Tongue (tissue), 1 donor: ENCODE measurements at regions not wholly inside any gene's neighbourhood (a gene's known extent, or its start where the extent isn't known, plus 50 kb on each side); places are given as distances from the start of the nearest gene placed in this dataset.
"Not testable (repeated sequence)": the region's sequence is repeated elsewhere in the genome, so short reads cannot be mapped to it uniquely, and the experiment has no call there.

ENCODE experiments used
- DNase-seq: peaks from one replicate; pipeline ENCODE4 v3.0.0-alpha.2; 2015

DNA sequence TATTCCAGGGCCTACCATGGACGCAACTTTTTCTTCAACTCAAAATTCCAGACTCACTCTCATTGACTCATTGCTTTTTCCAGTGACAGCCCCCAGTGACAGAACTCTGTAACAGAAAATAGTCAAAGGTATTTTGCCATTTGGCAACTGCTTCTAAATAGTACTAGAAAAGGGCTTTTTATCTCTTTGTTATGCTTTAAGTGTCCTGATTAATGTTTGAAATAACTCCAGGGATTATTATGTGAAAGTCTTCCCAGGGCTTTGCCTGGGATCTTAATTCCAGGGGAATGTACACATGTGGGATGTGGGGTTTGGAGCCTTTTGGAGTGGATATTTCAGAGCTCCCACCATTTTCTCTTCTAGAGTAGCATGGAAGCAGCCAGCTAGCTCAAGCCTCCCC is 198.8 kb downstream of the KCNS3 start:
- DNase-seq: no peak

- DNase-seq: no peak
Measured at GRCh38 chr2:18074476-18074875, 196.0 kb downstream of the KCNS3 start.

- DNase-seq: peak; percentile 39
Measured at GRCh38 chr2:18073601-18074000, 195.1 kb downstream of the KCNS3 start.

DNA sequence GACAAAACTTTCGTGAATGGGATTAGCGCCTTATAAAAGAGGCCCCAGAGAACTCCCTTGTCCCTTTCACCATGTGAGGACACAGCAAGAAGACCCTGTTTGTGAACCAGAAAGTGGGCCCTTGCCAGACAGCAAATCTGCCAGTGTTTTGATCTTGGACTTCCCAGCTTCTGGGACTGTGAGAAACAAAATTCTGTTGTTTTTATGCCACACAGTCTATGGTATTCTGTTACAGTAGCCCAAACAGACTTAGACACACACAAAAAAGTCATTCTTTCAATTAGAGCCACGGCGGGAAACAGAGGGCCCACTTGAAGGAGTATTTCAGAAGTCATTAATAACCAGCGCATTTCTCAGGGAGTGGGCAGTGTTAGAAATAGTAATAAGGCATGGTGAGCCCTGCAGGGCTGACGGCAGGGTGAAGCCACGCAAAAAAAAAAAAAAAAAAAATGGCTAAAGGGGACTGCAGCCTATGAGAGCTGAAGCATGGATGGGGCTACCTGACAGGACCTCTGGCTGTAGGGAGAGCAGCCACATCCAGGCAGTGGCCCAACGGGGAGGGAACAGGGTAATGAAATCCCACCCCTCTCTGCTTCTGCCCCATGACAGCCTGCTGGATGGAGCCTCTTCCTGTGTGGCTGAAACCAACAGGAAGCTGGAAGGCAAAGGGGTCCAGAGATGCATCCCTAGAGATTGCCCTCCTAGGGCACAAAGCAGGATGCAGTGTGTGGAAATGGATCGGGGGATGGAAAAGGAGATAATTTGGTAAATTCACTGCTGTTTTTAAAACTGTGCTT is 189.3 kb downstream of the KCNS3 start:
- peak; percentile 54 for DNase-seq

DNA sequence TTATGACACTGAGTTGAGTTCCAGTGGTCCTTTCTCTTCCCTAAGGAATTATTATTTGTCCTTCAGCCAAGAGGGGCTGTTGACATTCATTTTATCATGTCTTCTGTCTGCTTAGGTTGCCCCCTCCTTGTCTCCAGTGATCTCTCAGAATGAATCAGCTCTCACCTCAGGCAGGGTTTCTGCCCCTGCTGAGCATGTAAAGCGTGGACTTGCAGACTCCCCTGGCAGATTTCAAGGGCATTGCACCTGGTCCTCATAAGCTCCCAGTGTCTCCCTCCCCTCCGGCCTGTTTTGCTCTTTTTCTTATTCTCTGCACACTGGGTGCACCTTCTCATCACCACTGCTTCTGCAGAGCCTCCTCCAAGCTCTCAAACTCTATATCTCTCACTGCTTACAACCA is 188.4 kb downstream of the KCNS3 start:
- no peak for DNase-seq

DNA sequence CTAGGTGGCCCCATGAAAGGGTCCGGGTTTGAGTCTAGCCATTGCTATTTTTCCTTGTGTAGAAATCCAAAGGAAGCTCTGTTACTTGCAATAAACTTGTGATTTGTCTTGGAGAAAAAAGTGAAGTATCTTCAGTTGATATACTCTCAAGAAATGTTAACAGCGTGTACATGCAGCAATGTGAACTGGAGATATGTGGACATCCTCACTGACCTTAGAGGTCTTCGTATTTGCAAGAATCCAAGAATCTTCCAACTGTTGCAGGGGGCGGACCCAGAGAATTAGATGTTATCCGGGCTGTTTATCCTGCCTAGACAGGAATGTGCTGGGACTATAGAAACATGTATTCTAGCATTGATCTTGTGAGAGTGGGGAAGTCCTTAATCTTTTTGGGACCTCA is 187.6 kb downstream of the KCNS3 start:
- DNase-seq: no peak

- peak; percentile 28 for DNase-seq
Measured at GRCh38 chr2:18065249-18065648, 186.8 kb downstream of the KCNS3 start.

DNA sequence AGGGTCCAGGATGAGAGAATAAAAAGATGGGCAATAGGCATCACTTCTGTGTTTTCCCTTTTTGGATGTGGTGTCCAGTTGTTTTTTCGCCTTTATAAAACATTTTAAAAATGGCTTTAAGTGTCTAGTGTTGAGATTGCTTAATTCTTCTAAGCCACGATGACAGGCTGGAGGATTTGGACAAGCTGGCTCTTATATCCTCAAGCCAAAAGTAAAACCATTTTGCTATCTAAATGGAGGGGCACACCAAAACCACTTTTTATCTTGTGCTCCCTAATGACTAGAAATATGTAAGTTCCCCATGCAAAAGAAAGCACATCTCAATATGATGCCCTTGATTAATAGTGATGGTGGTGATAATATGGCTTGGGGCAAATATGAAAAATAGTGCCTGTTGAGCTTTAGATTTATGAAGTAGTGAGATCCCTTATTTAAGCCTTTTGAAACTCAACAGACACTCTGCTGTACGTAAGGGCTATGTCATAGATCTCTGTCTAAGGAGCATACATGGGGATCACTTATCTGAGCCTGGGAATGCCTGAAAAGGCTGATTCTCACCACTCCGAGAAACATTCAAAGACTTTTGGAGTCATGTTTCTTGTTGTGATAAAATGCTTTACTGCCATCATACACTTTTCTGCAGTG is 185.5 kb downstream of the KCNS3 start:
- DNase-seq: peak; percentile 46

GRCh38 chr2:18062892-18063291 is 184.4 kb downstream of the KCNS3 start:
- peak; percentile 48 for DNase-seq

DNA sequence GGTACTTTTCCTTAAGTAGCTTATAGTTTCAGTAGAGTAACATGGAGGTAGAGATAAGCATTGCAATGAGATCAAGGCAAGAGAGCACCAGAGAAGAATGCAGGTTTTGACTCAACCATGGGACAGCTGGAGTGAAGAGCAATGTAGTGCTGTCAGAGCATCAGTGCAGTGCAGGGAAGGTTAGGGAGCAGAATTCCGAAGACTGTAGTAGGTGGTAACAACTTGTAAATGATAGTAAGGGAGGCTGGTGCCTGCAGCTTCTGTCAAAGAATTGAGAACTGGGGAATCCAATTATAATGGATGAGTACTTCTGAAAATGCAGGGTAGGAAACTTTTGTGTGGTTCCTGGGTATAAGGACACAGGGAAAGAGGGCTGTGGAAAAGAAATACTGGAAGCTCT is 183.2 kb downstream of the KCNS3 start:
- DNase-seq: no peak

GRCh38 chr2:18057657-18058056 is 179.2 kb downstream of the KCNS3 start:
- no peak for DNase-seq

DNA sequence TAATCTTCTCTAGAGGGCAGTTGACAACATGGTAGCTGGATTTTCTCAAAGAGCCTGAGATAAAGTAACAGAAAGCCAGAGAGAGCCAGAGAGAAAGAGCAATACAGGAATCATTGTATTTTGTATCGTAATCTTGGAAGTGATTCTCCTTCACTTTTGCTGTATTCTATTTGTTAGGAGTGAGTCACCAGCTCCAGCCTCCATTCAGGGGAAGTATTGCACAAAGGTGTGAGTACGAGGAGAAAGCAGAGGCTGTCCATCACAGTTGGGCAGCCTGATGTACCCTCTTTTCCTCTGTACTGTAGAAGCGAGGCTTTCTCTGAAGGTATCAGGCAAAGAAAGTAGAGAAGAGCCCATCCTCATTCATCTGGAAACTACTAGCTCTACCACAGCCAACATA is 176.8 kb downstream of the KCNS3 start:
- no peak for DNase-seq

- DNase-seq: no peak
Measured at GRCh38 chr2:18050001-18050400, 171.5 kb downstream of the KCNS3 start.

- no peak for DNase-seq
Measured at GRCh38 chr2:18049325-18049724, 170.9 kb downstream of the KCNS3 start.

DNA sequence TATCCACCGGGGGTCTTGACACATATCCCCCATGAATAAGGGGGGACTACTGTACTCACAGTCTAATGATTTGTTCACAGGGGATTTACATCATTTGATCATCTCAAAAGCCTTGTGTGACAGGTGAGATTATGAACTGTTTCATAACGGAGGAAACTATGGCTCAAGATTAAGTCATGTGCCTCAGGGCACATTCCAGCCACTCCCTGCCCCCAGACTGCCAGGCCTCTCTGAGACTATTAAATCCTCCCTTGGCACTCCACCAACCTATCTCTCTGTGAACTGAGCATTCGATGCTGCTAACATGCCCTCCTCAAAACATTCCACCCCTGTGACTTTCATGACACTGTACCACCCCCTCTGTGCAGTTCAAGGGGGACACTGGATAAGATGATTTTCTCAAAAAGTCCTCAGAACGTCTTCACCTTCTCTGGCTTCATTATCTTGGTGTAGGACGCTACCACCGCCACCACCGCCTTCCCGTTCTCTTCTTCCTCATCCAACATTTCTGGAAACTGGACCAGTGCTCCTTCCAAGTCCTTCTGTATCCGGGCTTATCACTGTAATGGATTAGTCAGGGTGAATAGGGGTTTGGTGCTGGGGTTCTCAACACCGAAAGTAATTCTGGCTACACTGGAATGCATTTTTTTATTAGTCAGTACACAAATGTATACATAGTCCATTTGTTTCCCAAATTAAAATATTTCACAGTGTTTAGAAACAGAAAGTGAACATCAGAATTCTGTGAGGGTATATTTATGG is 169.6 kb downstream of the KCNS3 start:
- peak; percentile 93 for DNase-seq

- DNase-seq: peak; percentile 85
Measured at GRCh38 chr2:18047213-18047611, 168.7 kb downstream of the KCNS3 start.

DNA sequence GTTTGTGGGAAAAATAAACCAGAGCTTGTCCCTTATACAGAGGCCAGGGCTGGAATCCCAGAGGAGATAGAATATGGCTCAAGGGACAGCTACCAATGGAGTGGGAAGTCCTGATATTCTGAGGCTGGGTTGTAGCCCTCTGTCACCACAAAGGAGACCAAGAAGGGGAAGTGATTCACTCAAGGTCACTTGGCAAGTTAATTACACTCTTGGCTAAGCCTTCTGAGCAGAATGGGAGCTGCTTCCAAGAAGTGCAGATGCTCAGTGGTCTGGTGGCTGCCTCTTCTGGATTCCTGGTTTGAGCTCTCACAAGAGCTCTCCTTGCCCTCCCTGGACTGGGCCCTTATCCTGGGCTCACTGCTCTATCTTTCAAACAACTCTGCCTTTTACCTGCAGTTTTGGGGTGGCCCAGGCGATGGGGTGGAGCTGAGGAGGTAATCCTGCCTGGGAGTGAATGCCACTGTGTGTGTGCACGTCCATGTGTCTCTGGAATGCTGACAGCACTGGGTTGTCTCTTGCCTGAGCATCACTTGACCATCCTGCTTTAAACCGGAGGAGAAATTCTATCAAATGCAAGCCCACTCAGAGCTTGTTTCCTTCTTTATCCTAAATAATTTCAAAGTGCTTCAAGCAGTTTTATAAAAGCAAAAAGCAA is 168.2 kb downstream of the KCNS3 start:
- peak; percentile 19 for DNase-seq

DNA sequence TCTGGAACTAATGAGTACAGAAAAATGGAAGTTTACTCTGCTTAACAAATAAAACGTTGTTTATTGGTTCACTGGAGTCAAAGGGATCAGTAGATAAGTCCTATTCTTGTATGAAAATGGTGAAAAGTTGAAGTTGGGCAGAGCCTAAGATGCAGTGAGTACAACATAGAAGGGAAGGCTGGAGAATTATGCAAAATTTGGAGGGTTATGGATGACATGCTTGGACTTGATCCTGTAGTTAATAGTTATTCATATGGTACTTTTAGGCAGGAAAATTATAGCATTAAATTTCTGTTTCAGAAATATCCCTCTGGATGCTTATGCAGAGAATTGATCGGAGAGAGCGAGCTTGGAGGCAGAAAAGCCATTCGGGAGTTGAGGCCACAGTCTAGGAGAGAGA is 167.6 kb downstream of the KCNS3 start:
- DNase-seq: no peak

GRCh38 chr2:18045230-18045629 is 166.8 kb downstream of the KCNS3 start:
- DNase-seq: no peak

DNA sequence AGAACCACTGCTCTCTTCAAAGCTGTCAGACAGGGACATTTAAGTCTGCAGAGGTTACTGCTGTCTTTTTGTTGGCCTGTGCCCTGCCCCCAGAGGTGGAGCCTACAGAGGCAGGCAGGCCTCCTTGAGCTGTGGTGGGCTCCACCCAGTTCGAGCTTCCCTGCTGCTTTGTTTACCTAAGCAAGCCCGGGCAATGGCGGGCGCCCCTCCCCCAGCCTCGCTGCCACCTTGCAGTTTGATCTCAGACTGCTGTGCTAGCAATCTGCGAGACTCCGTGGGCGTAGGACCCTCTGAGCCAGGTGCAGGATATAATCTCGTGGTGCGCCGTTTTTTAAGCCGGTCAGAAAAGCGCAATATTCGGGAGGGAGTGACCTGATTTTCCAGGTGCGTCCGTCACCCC is 138.9 kb downstream of the KCNS3 start:
- not testable (repeated sequence) for DNase-seq

GRCh38 chr2:18009891-18010290 is 131.4 kb downstream of the KCNS3 start:
- DNase-seq: no peak

GRCh38 chr2:18005411-18005810 is 126.9 kb downstream of the KCNS3 start:
- peak; percentile 3 for DNase-seq

DNA sequence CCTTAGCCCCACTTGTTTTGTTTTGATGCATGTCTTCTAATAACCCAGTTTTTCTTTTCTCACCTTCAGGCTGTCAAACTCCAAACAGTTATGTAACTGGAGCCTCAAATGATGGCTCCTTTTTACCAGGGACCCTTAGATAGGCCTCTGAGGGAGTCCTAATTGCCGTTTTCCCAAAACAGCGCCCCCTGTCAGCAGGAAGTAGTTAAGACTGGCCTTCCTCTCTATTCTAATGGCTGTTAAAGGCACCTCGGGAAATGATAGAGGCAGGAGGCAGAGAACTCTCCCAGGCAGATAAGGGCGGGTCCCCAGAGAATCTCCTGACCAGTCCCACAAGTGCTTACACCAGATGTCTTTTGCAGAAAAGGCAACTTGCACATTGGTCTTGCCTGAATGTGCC is 123.2 kb downstream of the KCNS3 start:
- no peak for DNase-seq
